Liver (tissue), 8 donors: ENCODE measurements at regions not wholly inside any gene's neighbourhood (a gene's known extent, or its start where the extent isn't known, plus 50 kb on each side); places are given as distances from the start of the nearest gene placed in this dataset.

Source experiments
- DNase-seq: peaks from one replicate; pipeline ENCODE4 v3.0.0-alpha.2; 2017; ENCODE audit warnings: low spot score
- H3K27ac ChIP-seq, 2 donors: one replicate each; pipeline ENCODE4 v1.7.0; 2013; ENCODE audit warnings: inconsistent platforms in 2 of 2, low read length in 2 of 2, control low read depth in 1 of 2, low read depth in 1 of 2, mild to moderate bottlenecking in 1 of 2
- H3K27me3 ChIP-seq, 4 donors: one replicate each; pipeline versions ENCODE4 v1.6.1 to v1.7.0; 2013; ENCODE audit warnings: low read length in 3 of 4, inconsistent platforms in 1 of 4, mild to moderate bottlenecking in 1 of 4, moderate library complexity in 1 of 4; ENCODE audit not compliant: control insufficient read depth in 4 of 4, insufficient read depth in 4 of 4
- H3K36me3 ChIP-seq, 4 donors: one replicate each; pipeline versions ENCODE4 v1.6.1 to v1.7.0; 2013; ENCODE audit warnings: low read length in 3 of 4, mild to moderate bottlenecking in 3 of 4, low read depth in 1 of 4, moderate library complexity in 1 of 4; ENCODE audit not compliant: control insufficient read depth in 4 of 4, insufficient read depth in 3 of 4
- H3K4me1 ChIP-seq, 4 donors: one replicate each; pipeline versions ENCODE4 v1.6.1 to v1.7.0; 2013; ENCODE audit warnings: low read length in 3 of 4, mild to moderate bottlenecking in 3 of 4, moderate library complexity in 1 of 4; ENCODE audit not compliant: control insufficient read depth in 4 of 4, insufficient read depth in 4 of 4
- H3K4me3 ChIP-seq, 3 donors: one replicate each; pipeline versions ENCODE4 v1.6.1 to v1.7.0; 2013; ENCODE audit warnings: low read length in 3 of 3, control low read depth in 1 of 3, low read depth in 1 of 3, mild to moderate bottlenecking in 1 of 3
- H3K9ac ChIP-seq, 2 donors: one replicate each; pipeline ENCODE4 v1.7.0; 2013; ENCODE audit warnings: low read length in 2 of 2, mild to moderate bottlenecking in 2 of 2, moderate library complexity in 2 of 2, control low read depth in 1 of 2, low read depth in 1 of 2
- H3K9me3 ChIP-seq, 4 donors: one replicate each; pipeline versions ENCODE4 v1.6.1 to v1.7.0; 2013; ENCODE audit warnings: low read length in 3 of 4; ENCODE audit not compliant: control insufficient read depth in 4 of 4
- CTCF ChIP-seq: fragments of 150-350 bp; IDR thresholded peaks from 2 replicates; pipeline ENCODE4 v1.5.1; 2017; ENCODE audit warnings: improper control_type of control experiment, low read depth, low read length; ENCODE audit not compliant: missing input control
- EGR1 ChIP-seq, 2 donors: IDR thresholded peaks; 2 replicates each; pipeline ENCODE4 v1.6.1; 2016 to 2018; ENCODE audit warnings: antibody characterized with exemption in 2 of 2, low read depth in 2 of 2
- FOXA2 ChIP-seq: IDR thresholded peaks from 2 replicates; pipeline ENCODE4 v1.6.1; 2016; ENCODE audit warnings: antibody characterized with exemption
- GABPA ChIP-seq, 2 donors: IDR thresholded peaks in 1 of 2; conservative IDR thresholded peaks in 1 of 2; 2 replicates each; pipeline ENCODE4 v1.6.1; 2016; ENCODE audit warnings: antibody characterized with exemption in 2 of 2, mild to moderate bottlenecking in 1 of 2, moderate library complexity in 1 of 2
- HNF4G ChIP-seq: IDR thresholded peaks from 2 replicates; pipeline ENCODE4 v1.6.1; 2016; ENCODE audit warnings: antibody characterized with exemption
- JUND ChIP-seq, 2 donors: IDR thresholded peaks; 2 replicates each; pipeline ENCODE4 v1.6.1; 2016; ENCODE audit warnings: antibody characterized with exemption in 2 of 2
- NR2F2 ChIP-seq: IDR thresholded peaks from 2 replicates; pipeline ENCODE4 v1.6.1; 2016; ENCODE audit warnings: antibody characterized with exemption
- RAD21 ChIP-seq, 2 donors: IDR thresholded peaks; 2 replicates each; pipeline ENCODE4 v1.6.1; 2016; ENCODE audit warnings: antibody characterized with exemption in 2 of 2, mild to moderate bottlenecking in 2 of 2
- RXRA ChIP-seq, 2 donors: IDR thresholded peaks; 2 replicates each; pipeline ENCODE4 v1.6.1; 2017 to 2018; ENCODE audit warnings: antibody characterized with exemption in 2 of 2, mild to moderate bottlenecking in 1 of 2
- SP1 ChIP-seq: IDR thresholded peaks from 2 replicates; pipeline ENCODE4 v1.6.1; 2018; ENCODE audit warnings: antibody characterized with exemption, mild to moderate bottlenecking
- TAF1 ChIP-seq: conservative IDR thresholded peaks from 2 replicates; pipeline ENCODE4 v1.6.1; 2016; ENCODE audit warnings: antibody characterized with exemption, mild to moderate bottlenecking
- YY1 ChIP-seq: IDR thresholded peaks from 2 replicates; pipeline ENCODE4 v1.6.1; 2016; ENCODE audit warnings: antibody characterized with exemption, mild to moderate bottlenecking
- ZBTB33 ChIP-seq: IDR thresholded peaks from 2 replicates; pipeline ENCODE4 v1.6.1; 2016; ENCODE audit warnings: antibody characterized with exemption
- WGBS: extraction: QIAGEN DNeasy Blood & Tissue Kit; methylation state at CpG from one replicate; pipeline ENCODE4 v1.1.7; 2013; 5-methylcytosine and 5-hydroxymethylcytosine counted together
- TF ChIP-seq, protein P1 (sequence below): IDR thresholded peaks from 2 replicates; pipeline ENCODE4 v1.6.1; 2016; ENCODE audit warnings: antibody characterized with exemption
- TF ChIP-seq, protein P2 (sequence below): IDR thresholded peaks from 2 replicates; pipeline ENCODE4 v1.6.1; 2016; ENCODE audit warnings: antibody characterized with exemption, mild to moderate bottlenecking
- donor health status: healthy.
- donor health status: healthy.
- donor health status: healthy.
- donor health status: healthy.
- donor health status: healthy.

DNA sequence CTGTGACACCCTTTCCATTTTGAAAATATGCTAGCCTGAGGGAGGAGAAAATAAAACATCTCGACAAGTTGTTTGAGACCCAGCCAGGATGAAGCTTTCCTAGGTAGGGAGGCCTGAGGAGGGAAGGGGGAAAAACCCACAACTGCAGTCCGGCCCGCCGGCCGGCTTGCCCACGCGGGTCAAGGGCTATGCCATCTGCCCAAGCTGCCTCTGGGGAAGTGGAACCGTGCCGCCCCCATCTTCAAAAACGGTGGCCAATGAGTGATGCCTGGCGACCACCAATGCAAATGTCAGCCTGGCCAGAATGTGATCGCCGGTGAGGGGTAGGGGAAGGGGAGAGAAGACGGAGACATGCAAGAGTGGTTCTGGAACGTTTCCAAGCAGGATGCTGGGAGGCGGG lies 263.5 kb upstream of the ALG10B start:
- Histone ChIP-seq H3K4me1 (peaks cover 0 to 2% (median 0%) of the 10 kb centered on the region in 4 donors), H3K4me3 (no peak overlapping the region), H3K9me3 (peaks cover 0 to 7% (median 0%) of the 10 kb centered on the region in 4 donors), H3K9ac (no peak overlapping the region), H3K27me3 (no peaks in the 10 kb centered on the region), H3K27ac (no peak overlapping the region), H3K36me3 (no peaks in the 10 kb centered on the region)
- 46% methylated on average over 16 of the region's 16 CpGs for WGBS
- no peak for DNase-seq
- TF ChIP-seq EGR1 (IDR thresholded peaks at IDR 0.05; ENCODE audit: low read depth in 2 of 2) (no peak), RAD21 (IDR thresholded peaks at IDR 0.05) (no peak)
- TF ChIP-seq, protein P1, sequence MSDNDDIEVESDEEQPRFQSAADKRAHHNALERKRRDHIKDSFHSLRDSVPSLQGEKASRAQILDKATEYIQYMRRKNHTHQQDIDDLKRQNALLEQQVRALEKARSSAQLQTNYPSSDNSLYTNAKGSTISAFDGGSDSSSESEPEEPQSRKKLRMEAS, result no peak

GRCh38 chr12:38053655-38054464 lies 262.7 kb upstream of the ALG10B start:
- H3K27me3 ChIP-seq, result no peaks in the 10 kb centered on the region
- no peak for DNase-seq
- H3K9me3 ChIP-seq, result peaks cover 0 to 7% (median 0%) of the 10 kb centered on the region in 4 donors
- H3K9ac ChIP-seq, result no peak overlapping the region
- H3K27ac ChIP-seq, result no peak overlapping the region
- WGBS, result 52% methylated on average over 34 of the region's 34 CpGs
- peaks cover 0 to 2% (median 0%) of the 10 kb centered on the region in 4 donors for H3K4me1 ChIP-seq
- H3K36me3 ChIP-seq, result no peaks in the 10 kb centered on the region
- TF ChIP-seq CTCF (peak; percentile 66), JUND (IDR thresholded peaks at IDR 0.05) (no peak), RAD21 (IDR thresholded peaks at IDR 0.05) (peak; percentile 84 to 86)
- H3K4me3 ChIP-seq, result peak overlapping the region in 1 of 3 donors; percentile 28

DNA sequence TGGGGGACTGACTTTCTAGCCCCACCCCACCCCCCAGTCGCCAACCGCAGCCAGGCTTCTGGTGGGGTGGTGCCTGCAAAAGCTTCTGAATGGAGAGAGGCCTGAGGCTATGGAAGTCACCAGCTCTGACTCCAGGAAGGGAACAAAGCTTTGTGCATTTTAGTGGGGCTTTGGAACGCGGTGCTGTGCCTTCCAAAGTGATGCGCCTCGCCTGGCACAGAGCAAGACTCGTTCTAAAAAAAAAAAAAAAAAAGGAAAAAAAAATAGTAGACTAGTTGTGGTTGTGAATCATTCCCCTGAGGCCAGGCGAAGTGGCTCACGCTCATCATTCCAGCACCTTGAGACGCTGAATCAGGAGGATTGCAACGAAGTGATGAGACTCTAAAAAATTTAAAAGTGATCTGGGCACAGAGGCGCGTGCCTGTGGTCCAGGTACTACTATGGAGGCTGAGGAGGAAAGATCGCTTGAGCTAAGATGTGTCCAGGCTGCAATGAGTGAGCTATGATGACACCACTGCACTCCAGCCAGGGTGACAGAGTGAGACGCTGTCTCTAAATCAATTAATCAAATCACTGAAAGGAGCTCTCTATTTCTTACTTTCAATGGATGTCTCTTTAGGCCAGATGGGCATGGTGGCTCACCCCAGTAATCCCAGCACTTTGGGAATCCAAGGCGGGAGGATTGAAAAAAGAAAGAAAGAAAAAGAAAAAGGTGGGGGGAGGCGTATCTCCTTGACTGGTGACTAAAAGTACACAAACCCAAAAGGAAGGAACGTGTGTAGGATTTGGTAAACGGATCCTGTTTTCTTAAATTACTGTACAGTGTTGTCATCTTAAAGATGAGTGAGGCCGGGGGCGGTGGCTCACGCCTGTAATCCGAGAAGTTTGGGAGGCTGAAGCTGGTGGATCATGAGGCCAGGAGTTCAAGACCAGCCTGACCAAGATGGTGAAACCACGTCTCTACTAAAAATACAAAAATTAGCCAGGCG lies 259.6 kb upstream of the ALG10B start:
- H3K9ac ChIP-seq, result no peak overlapping the region
- peaks cover 0 to 2% (median 0%) of the 10 kb centered on the region in 4 donors for H3K4me1 ChIP-seq
- no peak for DNase-seq
- 69% methylated on average over 25 of the region's 25 CpGs for WGBS
- peaks cover 0 to 3% (median 0%) of the 10 kb centered on the region in 4 donors for H3K9me3 ChIP-seq
- TF ChIP-seq GABPA (IDR thresholded peaks at IDR 0.05 in 1 of 2, conservative IDR thresholded peaks at IDR 0.05 in 1 of 2), result no peak
- no peak for TF ChIP-seq RAD21 (IDR thresholded peaks at IDR 0.05)
- TF ChIP-seq FOXA2, result no peak
- no peak for TF ChIP-seq NR2F2
- TF ChIP-seq, protein P2, sequence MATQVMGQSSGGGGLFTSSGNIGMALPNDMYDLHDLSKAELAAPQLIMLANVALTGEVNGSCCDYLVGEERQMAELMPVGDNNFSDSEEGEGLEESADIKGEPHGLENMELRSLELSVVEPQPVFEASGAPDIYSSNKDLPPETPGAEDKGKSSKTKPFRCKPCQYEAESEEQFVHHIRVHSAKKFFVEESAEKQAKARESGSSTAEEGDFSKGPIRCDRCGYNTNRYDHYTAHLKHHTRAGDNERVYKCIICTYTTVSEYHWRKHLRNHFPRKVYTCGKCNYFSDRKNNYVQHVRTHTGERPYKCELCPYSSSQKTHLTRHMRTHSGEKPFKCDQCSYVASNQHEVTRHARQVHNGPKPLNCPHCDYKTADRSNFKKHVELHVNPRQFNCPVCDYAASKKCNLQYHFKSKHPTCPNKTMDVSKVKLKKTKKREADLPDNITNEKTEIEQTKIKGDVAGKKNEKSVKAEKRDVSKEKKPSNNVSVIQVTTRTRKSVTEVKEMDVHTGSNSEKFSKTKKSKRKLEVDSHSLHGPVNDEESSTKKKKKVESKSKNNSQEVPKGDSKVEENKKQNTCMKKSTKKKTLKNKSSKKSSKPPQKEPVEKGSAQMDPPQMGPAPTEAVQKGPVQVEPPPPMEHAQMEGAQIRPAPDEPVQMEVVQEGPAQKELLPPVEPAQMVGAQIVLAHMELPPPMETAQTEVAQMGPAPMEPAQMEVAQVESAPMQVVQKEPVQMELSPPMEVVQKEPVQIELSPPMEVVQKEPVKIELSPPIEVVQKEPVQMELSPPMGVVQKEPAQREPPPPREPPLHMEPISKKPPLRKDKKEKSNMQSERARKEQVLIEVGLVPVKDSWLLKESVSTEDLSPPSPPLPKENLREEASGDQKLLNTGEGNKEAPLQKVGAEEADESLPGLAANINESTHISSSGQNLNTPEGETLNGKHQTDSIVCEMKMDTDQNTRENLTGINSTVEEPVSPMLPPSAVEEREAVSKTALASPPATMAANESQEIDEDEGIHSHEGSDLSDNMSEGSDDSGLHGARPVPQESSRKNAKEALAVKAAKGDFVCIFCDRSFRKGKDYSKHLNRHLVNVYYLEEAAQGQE, result no peak
- TF ChIP-seq YY1, result no peak
- no peak for TF ChIP-seq SP1
- TF ChIP-seq TAF1, result no peak
- TF ChIP-seq ZBTB33, result no peak
- no peak for TF ChIP-seq HNF4G
- TF ChIP-seq, protein P1, result no peak
- no peak for TF ChIP-seq RXRA (IDR thresholded peaks at IDR 0.05)
- H3K4me3 ChIP-seq, result no peak overlapping the region
- no peak overlapping the region for H3K27ac ChIP-seq
- H3K36me3 ChIP-seq, result no peaks in the 10 kb centered on the region
- no peaks in the 10 kb centered on the region for H3K27me3 ChIP-seq
